ENCODE measurements at regions not wholly inside any gene's neighbourhood (a gene's known extent, or its start where the extent isn't known, plus 50 kb on each side); places are given as distances from the start of the nearest gene placed in this dataset.

DNA sequence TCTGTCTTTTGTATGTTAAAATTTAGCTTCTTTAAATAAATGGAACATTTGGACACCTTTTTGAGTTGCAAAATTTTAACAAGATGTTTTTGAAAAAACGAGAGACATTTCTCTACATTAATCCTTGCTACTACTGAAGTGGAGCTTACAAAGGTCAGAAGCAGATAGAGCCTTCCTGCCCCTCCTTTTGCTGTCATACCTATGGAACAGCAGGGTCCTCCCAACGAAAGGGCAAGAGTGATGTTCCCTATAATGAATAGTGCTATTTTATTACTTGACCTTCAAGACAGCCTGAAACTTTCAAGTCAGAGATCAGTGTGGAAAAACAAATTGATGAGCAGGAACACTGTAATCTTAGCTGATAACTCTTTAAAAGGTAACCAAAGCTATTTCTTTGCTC, 1538.9 kb downstream of the PLA2G4A start:
- DNase-seq (ENCODE audit: low spot score), result no peak
- in situ Hi-C loops (cut with MboI; ENCODE audit: low sequenced_read_pairs, unreplicated experiment), result no loop called here
- TF ChIP-seq, protein P1, sequence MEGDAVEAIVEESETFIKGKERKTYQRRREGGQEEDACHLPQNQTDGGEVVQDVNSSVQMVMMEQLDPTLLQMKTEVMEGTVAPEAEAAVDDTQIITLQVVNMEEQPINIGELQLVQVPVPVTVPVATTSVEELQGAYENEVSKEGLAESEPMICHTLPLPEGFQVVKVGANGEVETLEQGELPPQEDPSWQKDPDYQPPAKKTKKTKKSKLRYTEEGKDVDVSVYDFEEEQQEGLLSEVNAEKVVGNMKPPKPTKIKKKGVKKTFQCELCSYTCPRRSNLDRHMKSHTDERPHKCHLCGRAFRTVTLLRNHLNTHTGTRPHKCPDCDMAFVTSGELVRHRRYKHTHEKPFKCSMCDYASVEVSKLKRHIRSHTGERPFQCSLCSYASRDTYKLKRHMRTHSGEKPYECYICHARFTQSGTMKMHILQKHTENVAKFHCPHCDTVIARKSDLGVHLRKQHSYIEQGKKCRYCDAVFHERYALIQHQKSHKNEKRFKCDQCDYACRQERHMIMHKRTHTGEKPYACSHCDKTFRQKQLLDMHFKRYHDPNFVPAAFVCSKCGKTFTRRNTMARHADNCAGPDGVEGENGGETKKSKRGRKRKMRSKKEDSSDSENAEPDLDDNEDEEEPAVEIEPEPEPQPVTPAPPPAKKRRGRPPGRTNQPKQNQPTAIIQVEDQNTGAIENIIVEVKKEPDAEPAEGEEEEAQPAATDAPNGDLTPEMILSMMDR (IDR thresholded peaks at IDR 0.05; ENCODE audit: borderline replicate concordance, control extremely low read depth, extremely low read depth, insufficient read depth, missing control alignments), result no peak

DNA sequence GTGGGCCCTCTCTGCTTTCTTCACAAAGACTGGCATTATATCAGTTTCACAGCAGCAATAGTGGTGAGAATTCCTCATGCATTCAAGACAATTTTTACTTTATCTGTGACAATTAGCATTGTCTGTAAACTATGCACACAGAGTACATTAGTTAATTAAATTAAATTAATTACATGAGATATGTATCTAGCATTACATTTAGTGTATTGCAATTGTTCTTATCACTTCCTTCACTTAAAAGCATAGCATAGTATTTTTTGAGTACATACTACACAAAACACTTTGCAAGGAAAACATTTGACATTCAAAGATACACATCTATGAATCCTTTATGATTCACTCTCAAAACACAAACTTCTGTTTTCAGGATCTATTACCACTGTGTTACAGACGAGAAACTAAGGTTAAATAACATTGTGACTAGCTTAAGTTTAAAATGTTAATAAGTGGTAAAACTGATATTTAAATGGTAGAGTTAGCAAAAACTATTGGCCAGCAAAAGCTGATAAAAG, 1542.6 kb downstream of the PLA2G4A start:
- DNase-seq (ENCODE audit: low spot score), result no peak
- in situ Hi-C loops (cut with MboI; ENCODE audit: low sequenced_read_pairs, unreplicated experiment), result no loop called here
- TF ChIP-seq, protein P1 (IDR thresholded peaks at IDR 0.05; ENCODE audit: borderline replicate concordance, control extremely low read depth, extremely low read depth, insufficient read depth, missing control alignments), result no peak

- no peak for DNase-seq (ENCODE audit: low spot score)
- in situ Hi-C loops (cut with MboI; ENCODE audit: low sequenced_read_pairs, unreplicated experiment), result no loop called here
Measured at GRCh38 chr1:188372821-188373220, 1544.1 kb downstream of the PLA2G4A start.

GRCh38 chr1:188382851-188383250, 1554.1 kb downstream of the PLA2G4A start:
- TF ChIP-seq, protein P1 (IDR thresholded peaks at IDR 0.05; ENCODE audit: borderline replicate concordance, control extremely low read depth, extremely low read depth, insufficient read depth, missing control alignments), result no peak
- in situ Hi-C loops (cut with MboI; ENCODE audit: low sequenced_read_pairs, unreplicated experiment), result no loop called here
- no peak for DNase-seq (ENCODE audit: low spot score)

More at GRCh38 chr1:188372821-188373220, 1544.1 kb downstream of the PLA2G4A start:
- TF ChIP-seq, protein P1 (IDR thresholded peaks at IDR 0.05; ENCODE audit: borderline replicate concordance, control extremely low read depth, extremely low read depth, insufficient read depth, missing control alignments), result no peak

GRCh38 chr1:188386161-188386560, 1557.4 kb downstream of the PLA2G4A start:
- in situ Hi-C loops (cut with MboI; ENCODE audit: low sequenced_read_pairs, unreplicated experiment), result no loop called here
- TF ChIP-seq, protein P1 (IDR thresholded peaks at IDR 0.05; ENCODE audit: borderline replicate concordance, control extremely low read depth, extremely low read depth, insufficient read depth, missing control alignments), result no peak
- no peak for DNase-seq (ENCODE audit: low spot score)

- TF ChIP-seq, protein P1 (IDR thresholded peaks at IDR 0.05; ENCODE audit: borderline replicate concordance, control extremely low read depth, extremely low read depth, insufficient read depth, missing control alignments), result no peak
- in situ Hi-C loops (cut with MboI; ENCODE audit: low sequenced_read_pairs, unreplicated experiment), result no loop called here
- no peak for DNase-seq (ENCODE audit: low spot score)
Measured at GRCh38 chr1:188386666-188387065, 1557.9 kb downstream of the PLA2G4A start.

All from GM13976 (cell line).